RWPE1 (cell line): ENCODE measurements at regions not wholly inside any gene's neighbourhood (a gene's known extent, or its start where the extent isn't known, plus 50 kb on each side); places are given as distances from the start of the nearest gene placed in this dataset.

Experiments
- CTCF ChIA-PET: fragments of 350-600 bp; sonication (Branson Sonifier 250); formaldehyde crosslinking; extraction: SDS; loops from one replicate; lab custom pipeline; 2021; lab: Yijun Ruan, JAX
- POLR2A ChIA-PET: fragments of 400-600 bp; formaldehyde crosslinking; extraction: SDS; loops from one replicate; lab custom pipeline; 2020; ENCODE audit warnings: antibody characterized with exemption; ENCODE audit not compliant: low non-redundant PET; lab: Yijun Ruan, JAX
- DNase-seq: peaks from one replicate; pipeline ENCODE4 v3.0.0; 2012; ENCODE audit warnings: low spot score
- H3K27ac ChIP-seq: fragments of 450-650 bp; 2 replicates; pipeline ENCODE4 v1.5.1; 2017
- TF ChIP-seq, protein P1 (sequence below): fragments of 450-650 bp; conservative IDR thresholded peaks from 2 replicates; pipeline ENCODE4 v1.5.1; 2017; ENCODE audit warnings: low read depth, mild to moderate bottlenecking

GRCh38 chr5:111676926-111677415 is 80.0 kb downstream of the NREP start:
- TF ChIP-seq, protein P1, sequence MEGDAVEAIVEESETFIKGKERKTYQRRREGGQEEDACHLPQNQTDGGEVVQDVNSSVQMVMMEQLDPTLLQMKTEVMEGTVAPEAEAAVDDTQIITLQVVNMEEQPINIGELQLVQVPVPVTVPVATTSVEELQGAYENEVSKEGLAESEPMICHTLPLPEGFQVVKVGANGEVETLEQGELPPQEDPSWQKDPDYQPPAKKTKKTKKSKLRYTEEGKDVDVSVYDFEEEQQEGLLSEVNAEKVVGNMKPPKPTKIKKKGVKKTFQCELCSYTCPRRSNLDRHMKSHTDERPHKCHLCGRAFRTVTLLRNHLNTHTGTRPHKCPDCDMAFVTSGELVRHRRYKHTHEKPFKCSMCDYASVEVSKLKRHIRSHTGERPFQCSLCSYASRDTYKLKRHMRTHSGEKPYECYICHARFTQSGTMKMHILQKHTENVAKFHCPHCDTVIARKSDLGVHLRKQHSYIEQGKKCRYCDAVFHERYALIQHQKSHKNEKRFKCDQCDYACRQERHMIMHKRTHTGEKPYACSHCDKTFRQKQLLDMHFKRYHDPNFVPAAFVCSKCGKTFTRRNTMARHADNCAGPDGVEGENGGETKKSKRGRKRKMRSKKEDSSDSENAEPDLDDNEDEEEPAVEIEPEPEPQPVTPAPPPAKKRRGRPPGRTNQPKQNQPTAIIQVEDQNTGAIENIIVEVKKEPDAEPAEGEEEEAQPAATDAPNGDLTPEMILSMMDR, result no peak
- peak overlapping the region; percentile 34; the same call in 1 of the 2 replicates for H3K27ac ChIP-seq
- ChIA-PET POLR2A (no interaction called here), CTCF (no interaction called here)
- no peak for DNase-seq

- no peak for DNase-seq
- POLR2A ChIA-PET, result no interaction called here
- no peak overlapping the region; the same call in 1 of the 2 replicates for H3K27ac ChIP-seq
- CTCF ChIA-PET, result interaction anchor here (0.6 kb wide), 1 partner anchor 47 kb away, joined by 3 read pairs; no protein-coding TSS in a partner anchor
- TF ChIP-seq, protein P1, result no peak
These were observed 80.5 kb downstream of the NREP start for GRCh38 chr5:111676466-111676865.

DNA sequence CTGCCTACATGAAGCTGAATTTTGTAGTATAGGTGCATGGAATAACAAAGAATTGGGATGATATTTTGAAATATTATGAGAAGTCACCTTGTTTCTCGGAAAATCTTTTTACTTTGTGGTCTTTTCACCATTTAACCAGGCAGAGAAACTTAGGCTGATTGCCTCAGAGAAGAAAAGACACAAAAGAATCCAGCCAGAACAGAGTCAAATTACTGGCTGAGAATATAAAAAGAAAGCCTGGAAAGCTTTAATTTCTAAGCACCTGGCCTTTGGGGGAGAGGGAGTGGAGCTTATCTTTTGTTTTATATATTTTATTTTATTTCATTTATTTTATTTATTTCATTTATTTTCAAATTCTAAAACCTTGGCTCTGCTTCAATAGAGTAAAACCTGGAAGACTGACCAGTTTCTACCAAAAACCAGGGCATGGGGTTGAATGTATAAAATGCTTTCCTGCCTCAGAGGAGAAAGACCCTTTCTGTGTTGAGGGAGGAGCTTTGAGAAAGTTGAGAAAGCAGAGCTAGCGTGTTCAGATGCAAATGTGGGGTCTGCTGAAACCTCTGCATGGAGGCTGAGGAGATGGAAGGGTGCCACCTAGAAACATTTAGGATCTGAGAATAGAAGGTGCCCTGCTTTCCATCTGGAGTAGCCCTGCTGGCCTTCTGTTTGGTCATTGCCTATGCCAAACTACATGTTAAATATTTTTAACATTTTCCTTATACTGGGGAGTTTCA is 81.6 kb downstream of the NREP start:
- CTCF ChIA-PET, result interaction anchor here (0.6 to 0.8 kb wide), 2 partner anchors 14 to 46 kb away, joined by 3 read pairs; no protein-coding TSS in a partner anchor
- DNase-seq, result no peak
- POLR2A ChIA-PET, result no interaction called here

DNA sequence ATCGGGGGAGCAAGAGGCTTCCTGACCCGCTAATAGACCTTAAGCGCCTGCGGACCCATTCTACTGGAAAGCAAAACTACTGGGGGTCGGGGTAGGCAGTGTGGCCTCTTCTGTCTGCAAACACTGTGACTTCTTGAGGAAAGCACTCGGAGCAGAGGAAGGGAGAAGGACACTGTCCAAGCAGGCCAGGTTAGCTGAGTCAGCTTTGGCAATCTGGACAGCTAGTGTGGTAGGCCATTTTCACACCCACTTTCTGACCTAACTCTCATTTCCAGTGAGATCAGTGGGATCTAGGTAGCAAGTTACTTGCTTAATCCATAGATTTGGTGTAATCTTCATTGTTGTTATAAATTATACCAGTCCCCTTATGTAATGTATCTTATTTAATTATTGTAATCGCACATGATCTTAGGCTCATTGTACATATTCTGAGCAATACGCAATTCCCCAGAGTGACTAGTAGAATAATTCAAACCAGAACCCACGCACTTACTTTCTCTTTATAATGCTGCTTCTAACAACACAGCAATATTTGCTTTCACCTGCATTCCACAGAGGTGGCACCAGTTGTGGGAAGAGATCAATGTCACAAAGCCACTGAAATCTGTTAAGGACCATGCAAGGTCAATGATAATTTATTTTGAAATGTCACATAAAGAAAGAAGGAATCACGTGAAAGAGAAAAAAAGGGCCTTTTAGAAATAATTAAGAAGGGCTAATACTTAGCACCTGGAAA is 82.9 kb downstream of the NREP start:
- no peak overlapping the region for H3K27ac ChIP-seq
- ChIA-PET CTCF (interaction anchor here (0.7 kb wide), 1 partner anchor 11 kb away, joined by 3 read pairs; no protein-coding TSS in a partner anchor), POLR2A (no interaction called here)
- no peak for DNase-seq
- TF ChIP-seq, protein P1, result no peak

More for the DNA sequence above, 81.6 kb downstream of the NREP start:
- peak overlapping the region; percentile 72 for H3K27ac ChIP-seq
- TF ChIP-seq, protein P1, result no peak

DNA sequence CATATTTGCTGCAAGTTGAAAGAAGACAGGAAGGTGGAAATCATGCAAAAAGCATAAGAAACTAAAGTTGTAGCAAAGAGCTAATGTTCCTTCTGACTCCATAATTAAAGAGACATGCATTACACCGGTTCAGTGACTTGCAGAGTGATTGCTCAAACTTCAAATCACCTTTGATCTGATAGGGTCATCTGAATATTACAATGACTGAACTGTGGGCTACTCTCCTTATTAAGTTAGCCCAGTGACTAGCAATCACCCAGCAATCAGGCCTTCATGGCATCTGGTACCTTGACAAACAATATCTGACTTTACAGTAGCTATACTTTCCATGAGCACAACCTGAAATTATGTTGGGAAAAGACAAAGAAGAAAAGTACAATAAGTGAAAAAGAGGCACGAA is 84.9 kb downstream of the NREP start:
- POLR2A ChIA-PET, result no interaction called here
- H3K27ac ChIP-seq, result no peak overlapping the region
- CTCF ChIA-PET, result interaction anchor here (0.6 kb wide), 2 partner anchors 370 to 679 kb away, joined by 3 to 5 read pairs; no protein-coding TSS in a partner anchor
- no peak for DNase-seq
- TF ChIP-seq, protein P1, result no peak

DNA sequence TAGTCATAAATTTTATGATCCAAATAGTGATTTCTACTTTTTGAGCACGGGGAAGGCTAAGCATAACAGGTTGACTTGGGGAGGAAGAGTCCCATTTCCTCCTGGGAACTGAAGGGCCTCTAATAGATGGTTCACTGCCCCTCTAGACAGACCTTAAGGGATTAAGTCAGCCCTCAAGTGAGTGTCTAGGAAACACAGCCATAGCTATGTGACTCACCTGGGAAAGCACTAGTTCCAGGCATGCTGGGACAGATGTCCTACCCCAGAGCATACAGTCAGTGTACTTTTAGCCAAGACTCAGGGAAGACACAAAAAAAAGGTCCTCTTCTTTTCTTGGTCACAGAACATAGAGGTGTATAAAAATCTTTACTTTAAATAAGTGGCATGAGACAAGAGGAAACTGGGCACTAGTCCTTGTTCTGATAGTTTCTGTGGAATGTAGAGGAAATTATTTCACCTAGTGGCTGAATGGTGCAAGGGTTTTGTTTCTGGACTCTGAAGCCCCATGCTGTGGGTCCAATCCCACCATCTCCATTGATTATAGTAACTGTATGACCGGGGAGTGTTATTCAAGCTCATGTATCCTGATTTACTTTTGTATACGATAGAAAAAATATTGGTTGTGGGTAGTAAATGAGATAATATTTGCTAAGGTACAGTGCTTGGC is 86.0 kb downstream of the NREP start:
- TF ChIP-seq, protein P1, result peak; percentile 19; the same call in 1 of the 2 replicates
- H3K27ac ChIP-seq, result no peak overlapping the region
- ChIA-PET POLR2A (no interaction called here), CTCF (interaction anchor here (0.5 to 0.7 kb wide), 3 partner anchors 86 to 979 kb away, joined by 3 read pairs; no protein-coding TSS in a partner anchor)
- peak; percentile 86 for DNase-seq
